GM06990 (cell line): ENCODE measurements at regions not wholly inside any gene's neighbourhood (a gene's known extent, or its start where the extent isn't known, plus 50 kb on each side); places are given as distances from the start of the nearest gene placed in this dataset.
"Not testable (repeated sequence)": the region's sequence is repeated elsewhere in the genome, so short reads cannot be mapped to it uniquely, and the experiment has no call there.

ENCODE experiments used
- DNase-seq: peaks from one replicate; pipeline ENCODE4 v3.0.0-alpha.2; 2011; ENCODE audit not compliant: insufficient read length; ENCODE audit errors: extremely low read depth
- H3K27me3 ChIP-seq: replicated peaks from 2 replicates; pipeline ENCODE4 v1.6.0; 2011; ENCODE audit warnings: low read length; ENCODE audit not compliant: control insufficient read depth, insufficient read depth
- H3K36me3 ChIP-seq: 2 replicates; pipeline ENCODE4 v1.5.1; 2011; ENCODE audit warnings: low read length; ENCODE audit not compliant: control insufficient read depth, insufficient read depth
- H3K4me3 ChIP-seq: replicated peaks from 2 replicates; pipeline ENCODE4 v1.5.1; 2011; ENCODE audit warnings: low read depth, mild to moderate bottlenecking, control low read depth, low read length
- CTCF ChIP-seq: IDR thresholded peaks from 2 replicates; pipeline ENCODE4 v1.5.1; 2011; ENCODE audit warnings: low read length, control low read depth, mild to moderate bottlenecking, inconsistent platforms; ENCODE audit not compliant: insufficient read depth, poor library complexity, severe bottlenecking

GRCh38 chr12:73632661-73633060 is 905.0 kb upstream of the ATXN7L3B start:
- no peak for DNase-seq
- no peaks in the 10 kb centered on the region for H3K27me3 ChIP-seq
- TF ChIP-seq CTCF, result no peak
- H3K36me3 ChIP-seq, result no peaks in the 10 kb centered on the region
- no peak overlapping the region for H3K4me3 ChIP-seq

GRCh38 chr12:73639397-73639796 is 898.2 kb upstream of the ATXN7L3B start:
- H3K4me3 ChIP-seq, H3K27me3 ChIP-seq, H3K36me3 ChIP-seq, DNase-seq: not testable (repeated sequence)

- no peaks in the 10 kb centered on the region for H3K27me3 ChIP-seq
- no peaks in the 10 kb centered on the region for H3K36me3 ChIP-seq
- TF ChIP-seq CTCF, result no peak
- DNase-seq, result no peak
- H3K4me3 ChIP-seq, result no peak overlapping the region
Measured at GRCh38 chr12:73656375-73656774, 881.3 kb upstream of the ATXN7L3B start.

- no peak overlapping the region for H3K4me3 ChIP-seq
- TF ChIP-seq CTCF, result no peak
- H3K36me3 ChIP-seq, result no peaks in the 10 kb centered on the region
- no peak for DNase-seq
- no peaks in the 10 kb centered on the region for H3K27me3 ChIP-seq
Measured at GRCh38 chr12:73659802-73660201, 877.8 kb upstream of the ATXN7L3B start.

- TF ChIP-seq CTCF, result no peak
- H3K36me3 ChIP-seq, result no peaks in the 10 kb centered on the region
- H3K27me3 ChIP-seq, result no peaks in the 10 kb centered on the region
- no peak overlapping the region for H3K4me3 ChIP-seq
- DNase-seq, result no peak
Measured at GRCh38 chr12:73665193-73665592, 872.4 kb upstream of the ATXN7L3B start.

GRCh38 chr12:73671550-73671949 is 866.1 kb upstream of the ATXN7L3B start:
- not testable (repeated sequence) for H3K36me3 ChIP-seq, DNase-seq, H3K4me3 ChIP-seq, H3K27me3 ChIP-seq

GRCh38 chr12:73677520-73678291 is 859.9 kb upstream of the ATXN7L3B start:
- Histone ChIP-seq H3K36me3 (no peaks in the 10 kb centered on the region), H3K27me3 (no peaks in the 10 kb centered on the region), H3K4me3 (no peak overlapping the region)
- no peak for TF ChIP-seq CTCF
- DNase-seq, result no peak
